IMR-90 (cell line): ENCODE measurements at regions not wholly inside any gene's neighbourhood (a gene's known extent, or its start where the extent isn't known, plus 50 kb on each side); places are given as distances from the start of the nearest gene placed in this dataset.

Experiments used
- ATAC-seq: fragments of 200-7000 bp; cut with Tn5 transposase; 2 replicates; pipeline ENCODE4 v1.9.1; 2020; ENCODE audit warnings: low read depth, mild to moderate bottlenecking, moderate library complexity
- BruUV-seq: library from RNA; stranded (reverse); fragments of 400-500 nt; replicated peaks from 2 replicates; lab custom pipeline; 2021; lab: Mats Ljungman, UMichigan
- CTCF ChIA-PET: fragments of 300-600 bp; formaldehyde crosslinking; extraction: SDS; loops from one replicate; lab custom pipeline; 2021; ENCODE audit warnings: antibody characterized with exemption; lab: Yijun Ruan, JAX
- POLR2A ChIA-PET: fragments of 300-600 bp; sonication (Branson Sonifier 250); formaldehyde crosslinking; loops from one replicate; lab custom pipeline; 2022; ENCODE audit warnings: antibody characterized with exemption; ENCODE audit not compliant: unreplicated experiment; lab: Charles Lee
- DNase-seq: peaks from one replicate; pipeline ENCODE4 v3.0.0; 2013
- H2AFZ ChIP-seq: replicated peaks from 2 replicates; pipeline ENCODE3; 2013; ENCODE audit warnings: low read length, mild to moderate bottlenecking; ENCODE audit not compliant: poor library complexity
- H2AK5ac ChIP-seq: 2 replicates; pipeline ENCODE4 v1.6.1; 2013; ENCODE audit warnings: low read depth, low read length, inconsistent platforms
- H2AK9ac ChIP-seq: replicated peaks from 2 replicates; pipeline ENCODE3; 2013; ENCODE audit warnings: mild to moderate bottlenecking, low read depth, low read length, moderate library complexity; ENCODE audit not compliant: poor library complexity
- H2BK120ac ChIP-seq: 2 replicates; pipeline ENCODE4 v1.6.1; 2013; ENCODE audit warnings: low read depth, low read length, inconsistent platforms
- H2BK15ac ChIP-seq: 3 replicates; pipeline ENCODE4 v1.6.1; 2013; ENCODE audit warnings: low read depth, low read length, inconsistent platforms
- H2BK20ac ChIP-seq: 2 replicates; pipeline ENCODE4 v1.6.1; 2013; ENCODE audit warnings: low read depth, mild to moderate bottlenecking, inconsistent platforms, low read length, moderate library complexity
- H2BK5ac ChIP-seq: 2 replicates; pipeline ENCODE4 v1.6.1; 2013; ENCODE audit warnings: mild to moderate bottlenecking, low read depth, low read length, inconsistent platforms; ENCODE audit not compliant: poor library complexity, severe bottlenecking
- H3K14ac ChIP-seq: replicated peaks from 2 replicates; pipeline ENCODE4 v1.6.1; 2013; ENCODE audit warnings: low read depth, low read length, inconsistent platforms
- H3K18ac ChIP-seq: 2 replicates; pipeline ENCODE4 v1.6.1; 2013; ENCODE audit warnings: low read depth, low read length, control low read depth
- H3K23ac ChIP-seq: 2 replicates; pipeline ENCODE4 v1.6.1; 2013; ENCODE audit warnings: low read depth, low read length, inconsistent platforms
- H3K27ac ChIP-seq: 2 replicates; pipeline ENCODE4 v1.5.1; 2013; ENCODE audit warnings: mild to moderate bottlenecking, control low read depth, low read length; ENCODE audit not compliant: insufficient read depth
- H3K27me3 ChIP-seq: 2 replicates; pipeline ENCODE4 v1.6.1; 2013; ENCODE audit warnings: low read length; ENCODE audit not compliant: control insufficient read depth, insufficient read depth
- H3K36me3 ChIP-seq: 2 replicates; pipeline ENCODE4 v1.6.1; 2013; ENCODE audit warnings: low read length, mixed read lengths; ENCODE audit not compliant: control insufficient read depth, insufficient read depth
- H3K4ac ChIP-seq: 2 replicates; pipeline ENCODE4 v1.6.1; 2013; ENCODE audit warnings: low read depth, low read length, inconsistent platforms
- H3K4me1 ChIP-seq: 2 replicates; pipeline ENCODE4 v1.6.1; 2013; ENCODE audit warnings: low read length, mixed read lengths; ENCODE audit not compliant: control insufficient read depth, insufficient read depth
- H3K4me2 ChIP-seq: 2 replicates; pipeline ENCODE4 v1.6.1; 2013; ENCODE audit warnings: low read depth, mild to moderate bottlenecking, control low read depth, low read length, moderate library complexity
- H3K4me3 ChIP-seq: 2 replicates; pipeline ENCODE4 v1.5.1; 2013; ENCODE audit warnings: low read depth, mild to moderate bottlenecking, control low read depth, low read length, moderate library complexity; ENCODE audit not compliant: insufficient read depth
- H3K56ac ChIP-seq: 2 replicates; pipeline ENCODE4 v1.6.1; 2013; ENCODE audit warnings: low read length, inconsistent platforms; ENCODE audit not compliant: insufficient read depth; ENCODE audit errors: extremely low read depth
- H3K79me1 ChIP-seq, 2 experiments: 2 replicates each; pipeline ENCODE4 v1.6.1; 2013; ENCODE audit warnings: low read length in 2 of 2, inconsistent platforms in 1 of 2, low read depth in 1 of 2
- H3K9ac ChIP-seq: 2 replicates; pipeline ENCODE4 v1.6.1; 2013; ENCODE audit warnings: low read depth, low read length, control low read depth
- H3K9me1 ChIP-seq: 2 replicates; pipeline ENCODE4 v1.6.1; 2013; ENCODE audit warnings: low read length, inconsistent platforms; ENCODE audit not compliant: insufficient read depth
- H3K9me3 ChIP-seq: 2 replicates; pipeline ENCODE4 v1.6.1; 2013; ENCODE audit warnings: low read length; ENCODE audit not compliant: control insufficient read depth, insufficient read depth
- H4K20me1 ChIP-seq: 2 replicates; pipeline ENCODE4 v1.6.1; 2013; ENCODE audit warnings: low read length, inconsistent platforms; ENCODE audit not compliant: insufficient read depth
- H4K5ac ChIP-seq: 2 replicates; pipeline ENCODE4 v1.6.1; 2013; ENCODE audit warnings: mild to moderate bottlenecking, low read depth, low read length, control low read depth
- H4K8ac ChIP-seq, 2 experiments: 2 replicates each; pipeline ENCODE4 v1.6.1; 2013; ENCODE audit warnings: low read depth in 2 of 2, low read length in 2 of 2, control low read depth in 1 of 2, inconsistent platforms in 1 of 2
- H4K91ac ChIP-seq: 2 replicates; pipeline ENCODE4 v1.6.1; 2013; ENCODE audit warnings: low read depth, low read length, inconsistent platforms; ENCODE audit not compliant: insufficient read depth
- BHLHE40 ChIP-seq: fragments of 150-350 bp; IDR thresholded peaks from 2 replicates; pipeline ENCODE4 v1.6.1; 2016; ENCODE audit warnings: mild to moderate bottlenecking, low read depth, low read length
- CEBPB ChIP-seq: IDR thresholded peaks from 2 replicates; pipeline ENCODE4 v1.6.1; 2012; ENCODE audit warnings: low read depth, low read length, improper control_type of control experiment
- CHD1 ChIP-seq: IDR thresholded peaks from 2 replicates; pipeline ENCODE4 v1.6.1; 2012; ENCODE audit warnings: low read depth, low read length, improper control_type of control experiment
- FOS ChIP-seq: fragments of 150-350 bp; IDR thresholded peaks from 2 replicates; pipeline ENCODE4 v1.6.1; 2016; ENCODE audit warnings: low read depth, low read length
- POLR2A ChIP-seq: IDR thresholded peaks from 2 replicates; pipeline ENCODE4 v1.6.1; 2012; ENCODE audit warnings: mild to moderate bottlenecking, low read depth, low read length
- RFX5 ChIP-seq: IDR thresholded peaks from 2 replicates; pipeline ENCODE4 v1.8.0; 2012; ENCODE audit warnings: low read depth, mild to moderate bottlenecking, low read length, moderate library complexity
- WGBS, 2 experiments: methylation state at CpG; one replicate each; pipeline versions ENCODE4 v1.1.5 to v1.1.7; 2013; ENCODE audit warnings: missing lambda C conversion rate in 2 of 2; ENCODE audit not compliant: insufficient read length in 1 of 2; ENCODE audit errors: extremely low coverage in 2 of 2; 5-methylcytosine and 5-hydroxymethylcytosine counted together
- dilution Hi-C: fragments of 300-500 bp; cut with HindIII; formaldehyde crosslinking; loops from one replicate; pipeline ENCODE4 v1.14.3; 2018; ENCODE audit warnings: low sequenced_read_pairs; ENCODE audit not compliant: unreplicated experiment
- in situ Hi-C: fragments of 300-500 bp; cut with MboI; formaldehyde crosslinking; loops from 3 replicates; pipeline ENCODE4 v1.14.3; 2019; ENCODE audit warnings: low sequenced_read_pairs, inconsistent platforms, mixed read lengths
- intact Hi-C: fragments of 100-400 bp; cut with micrococcal nuclease; formaldehyde crosslinking; loops from 2 replicates; pipeline ENCODE4 v1.10.0; 2022
- TF ChIP-seq, protein P1 (sequence below): conservative IDR thresholded peaks from 2 replicates; pipeline ENCODE4 v1.5.1; 2012; ENCODE audit warnings: mild to moderate bottlenecking, low read depth, low read length, improper control_type of control experiment

DNA sequence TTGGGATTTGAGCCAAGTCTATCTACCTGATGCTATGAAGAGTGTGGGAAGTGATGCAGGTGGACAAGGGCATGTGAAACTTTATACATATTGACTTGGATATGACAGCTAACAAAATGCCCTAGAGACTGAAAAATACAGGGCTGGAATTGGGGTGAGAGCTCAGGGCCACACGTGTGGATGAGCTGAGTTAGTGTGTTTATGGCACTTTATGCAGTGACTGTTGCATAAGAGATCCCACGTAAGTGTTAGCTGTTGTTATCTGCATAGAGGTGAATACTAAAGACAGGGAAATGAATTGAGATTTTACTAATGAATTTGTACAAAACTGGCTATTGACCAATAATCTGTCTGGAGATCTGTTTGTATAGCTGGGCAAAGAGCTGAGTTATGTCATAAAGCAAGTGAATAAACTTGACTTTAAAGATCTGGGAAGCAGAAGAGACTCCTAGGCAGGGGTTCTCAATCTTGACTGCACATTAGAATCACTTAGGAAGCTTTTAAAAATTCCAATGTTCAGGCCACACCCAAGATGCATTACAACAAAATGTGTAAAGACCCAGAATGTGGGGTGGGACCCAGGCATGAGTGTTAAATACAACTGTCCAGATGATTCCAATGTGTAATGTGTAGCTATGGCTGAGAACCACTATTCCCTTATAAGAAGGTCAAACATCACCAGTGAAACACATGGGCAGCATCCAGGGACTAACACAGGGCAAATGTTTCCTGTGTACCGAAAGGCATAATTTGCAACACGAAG, 74.2 kb upstream of the STK17B start:
- H2BK15ac ChIP-seq: peak overlapping the region; percentile 56; the same call in 2 of the 3 replicates
- H2AK5ac ChIP-seq: peak overlapping the region; percentile 89
- no peak overlapping the region for H2AK9ac ChIP-seq
- BruUV-seq: no TSS peak
- intact Hi-C loops: no loop called here
- no peaks in the 10 kb centered on the region for H4K20me1 ChIP-seq
- H3K27me3 ChIP-seq: no peaks in the 10 kb centered on the region
- CTCF ChIA-PET: interaction anchor here (0.6 to 1.1 kb wide), 3 partner anchors 80 to 92 kb away, joined by 3 to 9 read pairs (median 3); no protein-coding TSS in a partner anchor
- no peaks in the 10 kb centered on the region for H3K9me3 ChIP-seq
- H3K9ac ChIP-seq: no peak overlapping the region
- no peak overlapping the region for H3K56ac ChIP-seq
- DNase-seq (no peak), ATAC-seq (no peak)
- H4K8ac ChIP-seq: peak overlapping the region in 1 of 2 experiments; percentile 46; a peak in 2 of 4 replicates
- H2BK20ac ChIP-seq: peak overlapping the region; percentile 71
- H4K91ac ChIP-seq: peak overlapping the region; percentile 40
- H3K79me1 ChIP-seq: no peaks in the 10 kb centered on the region; a peak in 1 of 4 replicates
- TF ChIP-seq, protein P1, sequence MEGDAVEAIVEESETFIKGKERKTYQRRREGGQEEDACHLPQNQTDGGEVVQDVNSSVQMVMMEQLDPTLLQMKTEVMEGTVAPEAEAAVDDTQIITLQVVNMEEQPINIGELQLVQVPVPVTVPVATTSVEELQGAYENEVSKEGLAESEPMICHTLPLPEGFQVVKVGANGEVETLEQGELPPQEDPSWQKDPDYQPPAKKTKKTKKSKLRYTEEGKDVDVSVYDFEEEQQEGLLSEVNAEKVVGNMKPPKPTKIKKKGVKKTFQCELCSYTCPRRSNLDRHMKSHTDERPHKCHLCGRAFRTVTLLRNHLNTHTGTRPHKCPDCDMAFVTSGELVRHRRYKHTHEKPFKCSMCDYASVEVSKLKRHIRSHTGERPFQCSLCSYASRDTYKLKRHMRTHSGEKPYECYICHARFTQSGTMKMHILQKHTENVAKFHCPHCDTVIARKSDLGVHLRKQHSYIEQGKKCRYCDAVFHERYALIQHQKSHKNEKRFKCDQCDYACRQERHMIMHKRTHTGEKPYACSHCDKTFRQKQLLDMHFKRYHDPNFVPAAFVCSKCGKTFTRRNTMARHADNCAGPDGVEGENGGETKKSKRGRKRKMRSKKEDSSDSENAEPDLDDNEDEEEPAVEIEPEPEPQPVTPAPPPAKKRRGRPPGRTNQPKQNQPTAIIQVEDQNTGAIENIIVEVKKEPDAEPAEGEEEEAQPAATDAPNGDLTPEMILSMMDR: no peak
- no peak for TF ChIP-seq RFX5
- no peak for TF ChIP-seq BHLHE40
- no peak for TF ChIP-seq FOS
- TF ChIP-seq CHD1: no peak
- TF ChIP-seq CEBPB: no peak
- TF ChIP-seq POLR2A: no peak
- H3K14ac ChIP-seq: peak overlapping the region; percentile 73
- peaks cover 17% of the 10 kb centered on the region for H3K9me1 ChIP-seq
- H3K23ac ChIP-seq: 0 out of 2 replicates have a peak overlapping the region, but pooled peaks have one; percentile 51
- peak overlapping the region; percentile 61; the same call in 1 of the 2 replicates for H2BK120ac ChIP-seq
- H3K4me2 ChIP-seq: no peak overlapping the region
- in situ Hi-C loops: no loop called here
- peak overlapping the region; percentile 49; the same call in 1 of the 2 replicates for H3K18ac ChIP-seq
- POLR2A ChIA-PET: no interaction called here
- WGBS, 2 experiments: 100% methylated on average over 1 of the region's 4 CpGs; no CpG with 5 or more reads in 1 of the 2 experiments
- H2BK5ac ChIP-seq: peak overlapping the region; percentile 49
- no peak overlapping the region for H3K4me3 ChIP-seq
- peaks cover 10% of the 10 kb centered on the region for H3K4me1 ChIP-seq
- peak overlapping the region; percentile 83 for H3K4ac ChIP-seq
- no peak overlapping the region for H2AFZ ChIP-seq
- dilution Hi-C loops: no loop called here
- H3K36me3 ChIP-seq: no peaks in the 10 kb centered on the region
- peak overlapping the region; percentile 30; the same call in 1 of the 2 replicates for H4K5ac ChIP-seq
- H3K27ac ChIP-seq: no peak overlapping the region
